ENCODE measurements at regions not wholly inside any gene's neighbourhood (a gene's known extent, or its start where the extent isn't known, plus 50 kb on each side); places are given as distances from the start of the nearest gene placed in this dataset.
A peak's percentile ranks its signal among the peaks of the same experiment; 100 is the strongest.
"Not testable (repeated sequence)": the region's sequence is repeated elsewhere in the genome, so short reads cannot be mapped to it uniquely, and the experiment has no call there.

- H3K9me3 ChIP-seq (ENCODE audit: insufficient read depth, low read depth); H3K79me2 ChIP-seq (ENCODE audit: low read depth); BruUV-seq (replicated peaks); CTCF ChIA-PET; H2AFZ ChIP-seq; POLR2A ChIA-PET (ENCODE audit: unreplicated experiment); H3K27me3 ChIP-seq (ENCODE audit: insufficient read depth, low read depth); H3K4me3 ChIP-seq; H3K36me3 ChIP-seq (ENCODE audit: low read depth); DNase-seq; H4K20me1 ChIP-seq (ENCODE audit: insufficient read depth); H3K27ac ChIP-seq; H3K9me2 ChIP-seq (ENCODE audit: insufficient read depth): not testable (repeated sequence)
- Histone ChIP-seq H3K4me2 (peak overlapping the region; percentile 36; the same call in 1 of the 2 replicates), H3F3A (ENCODE audit: insufficient read depth, low read depth) (peaks cover 11% of the 10 kb centered on the region; the same call in 1 of the 2 replicates), H3K4me1 (replicated peaks; ENCODE audit: insufficient read depth) (peaks cover 26% of the 10 kb centered on the region)
- intact Hi-C loops (cut with micrococcal nuclease; ENCODE audit: unreplicated experiment), result loop anchor here (5.0 kb wide), 1 partner anchor 884 kb away; the partner anchor contains the start of genes HTT and HTT-AS
These were observed 190.1 kb downstream of the ADRA2C start for GRCh38 chr4:3956165-3956867.

- H4K20me1 ChIP-seq (ENCODE audit: insufficient read depth); H3K9me3 ChIP-seq (ENCODE audit: insufficient read depth, low read depth); H3K4me3 ChIP-seq; H2AFZ ChIP-seq; intact Hi-C loops (cut with micrococcal nuclease; ENCODE audit: unreplicated experiment); DNase-seq; H3K4me2 ChIP-seq; H3K27ac ChIP-seq; BruUV-seq (replicated peaks); H3K9me2 ChIP-seq (ENCODE audit: insufficient read depth); H3K4me1 ChIP-seq (replicated peaks; ENCODE audit: insufficient read depth); H3F3A ChIP-seq (ENCODE audit: insufficient read depth, low read depth); H3K27me3 ChIP-seq (ENCODE audit: insufficient read depth, low read depth); H3K79me2 ChIP-seq (ENCODE audit: low read depth); CTCF ChIA-PET; H3K36me3 ChIP-seq (ENCODE audit: low read depth): not testable (repeated sequence)
- POLR2A ChIA-PET (ENCODE audit: unreplicated experiment), result interaction anchor here (0.6 kb wide), 1 partner anchor 1148 kb away, joined by 6 read pairs; no protein-coding TSS in a partner anchor
These were observed 195.0 kb downstream of the ADRA2C start for GRCh38 chr4:3961091-3961672.

- DNase-seq; H4K20me1 ChIP-seq (ENCODE audit: insufficient read depth); H3K27me3 ChIP-seq (ENCODE audit: insufficient read depth, low read depth); CTCF ChIA-PET; H3K4me1 ChIP-seq (replicated peaks; ENCODE audit: insufficient read depth); H2AFZ ChIP-seq; H3K4me2 ChIP-seq; BruUV-seq (replicated peaks); POLR2A ChIA-PET (ENCODE audit: unreplicated experiment); H3K4me3 ChIP-seq; H3K36me3 ChIP-seq (ENCODE audit: low read depth); H3K9me2 ChIP-seq (ENCODE audit: insufficient read depth); H3K79me2 ChIP-seq (ENCODE audit: low read depth); intact Hi-C loops (cut with micrococcal nuclease; ENCODE audit: unreplicated experiment); H3F3A ChIP-seq (ENCODE audit: insufficient read depth, low read depth); H3K27ac ChIP-seq; H3K9me3 ChIP-seq (ENCODE audit: insufficient read depth, low read depth): not testable (repeated sequence)
These were observed 198.5 kb downstream of the ADRA2C start for GRCh38 chr4:3964572-3965278.

GRCh38 chr4:3967204-3967603 lies 201.0 kb downstream of the ADRA2C start:
- BruUV-seq (replicated peaks); H3F3A ChIP-seq (ENCODE audit: insufficient read depth, low read depth); POLR2A ChIA-PET (ENCODE audit: unreplicated experiment); intact Hi-C loops (cut with micrococcal nuclease; ENCODE audit: unreplicated experiment); H4K20me1 ChIP-seq (ENCODE audit: insufficient read depth); DNase-seq; H3K79me2 ChIP-seq (ENCODE audit: low read depth); H3K4me2 ChIP-seq; H3K36me3 ChIP-seq (ENCODE audit: low read depth); CTCF ChIA-PET; H3K4me3 ChIP-seq; H3K9me3 ChIP-seq (ENCODE audit: insufficient read depth, low read depth); H3K27me3 ChIP-seq (ENCODE audit: insufficient read depth, low read depth); H2AFZ ChIP-seq; H3K27ac ChIP-seq; H3K9me2 ChIP-seq (ENCODE audit: insufficient read depth); H3K4me1 ChIP-seq (replicated peaks; ENCODE audit: insufficient read depth): not testable (repeated sequence)

GRCh38 chr4:3972626-3973025 lies 206.4 kb downstream of the ADRA2C start:
- H3K36me3 ChIP-seq (ENCODE audit: low read depth); H3F3A ChIP-seq (ENCODE audit: insufficient read depth, low read depth); BruUV-seq (replicated peaks); POLR2A ChIA-PET (ENCODE audit: unreplicated experiment); DNase-seq; H3K27ac ChIP-seq; CTCF ChIA-PET; H3K79me2 ChIP-seq (ENCODE audit: low read depth); H3K9me3 ChIP-seq (ENCODE audit: insufficient read depth, low read depth); H3K4me3 ChIP-seq; H2AFZ ChIP-seq; H3K9me2 ChIP-seq (ENCODE audit: insufficient read depth); H3K4me1 ChIP-seq (replicated peaks; ENCODE audit: insufficient read depth); H4K20me1 ChIP-seq (ENCODE audit: insufficient read depth); H3K4me2 ChIP-seq; intact Hi-C loops (cut with micrococcal nuclease; ENCODE audit: unreplicated experiment): not testable (repeated sequence)
- peaks cover 20% of the 10 kb centered on the region; the same call in 1 of the 2 replicates for H3K27me3 ChIP-seq (ENCODE audit: insufficient read depth, low read depth)

GRCh38 chr4:3973581-3974200 lies 207.5 kb downstream of the ADRA2C start:
- H3K27me3 ChIP-seq (ENCODE audit: insufficient read depth, low read depth), result peaks cover 26% of the 10 kb centered on the region
- BruUV-seq (replicated peaks), result not testable (repeated sequence)

More at GRCh38 chr4:3973581-3974200, 207.5 kb downstream of the ADRA2C start:
- H3K36me3 ChIP-seq (ENCODE audit: low read depth); H3K27ac ChIP-seq; H3K79me2 ChIP-seq (ENCODE audit: low read depth); H3K4me1 ChIP-seq (replicated peaks; ENCODE audit: insufficient read depth); H3K4me2 ChIP-seq; H3K9me2 ChIP-seq (ENCODE audit: insufficient read depth); intact Hi-C loops (cut with micrococcal nuclease; ENCODE audit: unreplicated experiment); DNase-seq; H3F3A ChIP-seq (ENCODE audit: insufficient read depth, low read depth); H4K20me1 ChIP-seq (ENCODE audit: insufficient read depth); H2AFZ ChIP-seq; H3K4me3 ChIP-seq; H3K9me3 ChIP-seq (ENCODE audit: insufficient read depth, low read depth); CTCF ChIA-PET: not testable (repeated sequence)
- POLR2A ChIA-PET (ENCODE audit: unreplicated experiment), result interaction anchor here (0.6 kb wide), 1 partner anchor 90 kb away, joined by 3 read pairs; no protein-coding TSS in a partner anchor

All from PC-9 (cell line).